ENCODE measurements at regions not wholly inside any gene's neighbourhood (a gene's known extent, or its start where the extent isn't known, plus 50 kb on each side); places are given as distances from the start of the nearest gene placed in this dataset.

DNA sequence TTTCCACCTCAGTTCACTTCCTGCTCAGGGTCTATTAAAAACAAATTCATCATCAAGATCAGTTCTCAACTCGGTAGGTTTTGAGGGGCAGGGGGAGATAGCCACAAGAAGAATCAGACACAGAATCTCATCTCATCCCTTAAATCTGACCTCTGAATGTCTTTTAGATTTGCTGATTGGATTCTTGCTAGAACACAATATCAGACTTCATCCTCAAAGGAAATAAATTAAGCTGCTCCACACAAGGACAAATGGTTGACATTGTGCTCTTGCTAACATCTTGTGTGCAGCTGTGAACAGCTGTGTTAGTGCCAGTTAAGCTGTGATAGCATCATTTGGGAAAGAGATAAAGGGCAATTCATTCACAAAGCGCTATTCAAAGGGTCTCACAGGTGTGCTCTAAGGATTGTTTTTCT is 184.0 kb upstream of the ADAMTS9 start:
- intact Hi-C loops (cut with DNase I; ENCODE audit: low total_unique reads) (no loop called here), in situ Hi-C loops (cut with MboI; ENCODE audit: low pct_ligation_motif_present in 1 of 4, low pct_unique_long_range_greater_than_20kb in 1 of 4, low sequenced_read_pairs in 3 of 4) (no loop called here)
- Histone ChIP-seq H3K4me1 (peaks cover 4 to 12% (median 11%) of the 10 kb centered on the region in 4 donors), H3K36me3 (no peaks in the 10 kb centered on the region), H3K4me3 (no peak overlapping the region), H3K9me3 (peaks cover 3 to 5% of the 10 kb centered on the region in 2 donors), H3K27ac (no peak overlapping the region), H3K27me3 (no peaks in the 10 kb centered on the region)
- WGBS, 2 donors (ENCODE audit: low coverage in 1 of 2) = 62 to 78% methylated on average over 2 of the region's 2 CpGs
- TF ChIP-seq EP300 (IDR thresholded peaks at IDR 0.05; ENCODE audit: low read depth) (no peak), POLR2A (IDR thresholded peaks at IDR 0.05) (no peak), POLR2AphosphoS5 (IDR thresholded peaks at IDR 0.05) (no peak)
- TF ChIP-seq, protein P1, sequence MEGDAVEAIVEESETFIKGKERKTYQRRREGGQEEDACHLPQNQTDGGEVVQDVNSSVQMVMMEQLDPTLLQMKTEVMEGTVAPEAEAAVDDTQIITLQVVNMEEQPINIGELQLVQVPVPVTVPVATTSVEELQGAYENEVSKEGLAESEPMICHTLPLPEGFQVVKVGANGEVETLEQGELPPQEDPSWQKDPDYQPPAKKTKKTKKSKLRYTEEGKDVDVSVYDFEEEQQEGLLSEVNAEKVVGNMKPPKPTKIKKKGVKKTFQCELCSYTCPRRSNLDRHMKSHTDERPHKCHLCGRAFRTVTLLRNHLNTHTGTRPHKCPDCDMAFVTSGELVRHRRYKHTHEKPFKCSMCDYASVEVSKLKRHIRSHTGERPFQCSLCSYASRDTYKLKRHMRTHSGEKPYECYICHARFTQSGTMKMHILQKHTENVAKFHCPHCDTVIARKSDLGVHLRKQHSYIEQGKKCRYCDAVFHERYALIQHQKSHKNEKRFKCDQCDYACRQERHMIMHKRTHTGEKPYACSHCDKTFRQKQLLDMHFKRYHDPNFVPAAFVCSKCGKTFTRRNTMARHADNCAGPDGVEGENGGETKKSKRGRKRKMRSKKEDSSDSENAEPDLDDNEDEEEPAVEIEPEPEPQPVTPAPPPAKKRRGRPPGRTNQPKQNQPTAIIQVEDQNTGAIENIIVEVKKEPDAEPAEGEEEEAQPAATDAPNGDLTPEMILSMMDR (IDR thresholded peaks at IDR 0.05) = no peak
- no peak for DNase-seq

DNA sequence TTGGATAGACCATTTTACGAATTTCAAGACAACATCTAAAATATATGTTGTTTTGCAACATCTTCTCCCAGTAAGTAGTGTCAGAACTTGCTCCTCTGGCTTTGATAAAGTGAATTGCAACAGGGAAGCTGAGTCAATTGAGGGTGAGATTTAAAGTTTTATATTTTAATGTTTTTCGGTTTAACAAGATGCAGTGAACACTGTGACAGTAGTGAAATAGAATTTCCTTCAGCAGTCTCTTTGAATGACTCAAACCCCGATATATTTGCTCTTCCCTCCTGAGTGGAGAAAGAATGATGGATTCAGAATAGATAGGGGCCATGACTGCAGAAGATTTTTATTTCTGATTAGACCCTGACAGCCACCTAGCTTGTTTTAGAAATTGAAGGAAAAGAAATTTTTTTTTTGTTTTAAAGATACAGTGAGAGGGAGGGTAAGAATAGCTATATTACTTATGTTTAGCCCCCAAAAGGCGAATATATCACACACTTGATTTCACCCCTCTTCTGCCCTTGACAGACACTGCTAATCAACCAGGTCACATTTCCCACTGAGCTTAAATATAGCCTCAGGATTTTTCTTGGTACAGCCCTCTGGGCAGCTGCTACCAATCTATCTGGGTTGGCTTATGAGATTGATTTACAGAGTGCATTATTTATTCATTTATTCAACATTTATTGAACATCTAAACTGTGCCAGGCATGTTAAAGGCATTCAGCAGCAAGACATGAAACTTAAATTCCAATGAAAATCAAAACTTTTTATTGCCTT is 183.3 kb upstream of the ADAMTS9 start:
- H3K36me3 ChIP-seq = no peaks in the 10 kb centered on the region
- no peak overlapping the region for H3K27ac ChIP-seq
- TF ChIP-seq POLR2AphosphoS5 (IDR thresholded peaks at IDR 0.05) (no peak), POLR2A (IDR thresholded peaks at IDR 0.05) (no peak), EP300 (IDR thresholded peaks at IDR 0.05; ENCODE audit: low read depth) (no peak)
- TF ChIP-seq, protein P1 (IDR thresholded peaks at IDR 0.05) = no peak
- peaks cover 3 to 5% of the 10 kb centered on the region in 2 donors for H3K9me3 ChIP-seq
- H3K4me3 ChIP-seq = no peak overlapping the region
- peaks cover 10 to 20% (median 17%) of the 10 kb centered on the region in 4 donors for H3K4me1 ChIP-seq
- no peaks in the 10 kb centered on the region for H3K27me3 ChIP-seq
- in situ Hi-C loops (cut with MboI; ENCODE audit: low pct_ligation_motif_present in 1 of 4, low pct_unique_long_range_greater_than_20kb in 1 of 4, low sequenced_read_pairs in 3 of 4) (no loop called here), intact Hi-C loops (cut with DNase I; ENCODE audit: low total_unique reads) (no loop called here)
- no peak for DNase-seq
- 76 to 87% methylated on average over 4 of the region's 4 CpGs for WGBS, 2 donors (ENCODE audit: low coverage in 1 of 2)

DNA sequence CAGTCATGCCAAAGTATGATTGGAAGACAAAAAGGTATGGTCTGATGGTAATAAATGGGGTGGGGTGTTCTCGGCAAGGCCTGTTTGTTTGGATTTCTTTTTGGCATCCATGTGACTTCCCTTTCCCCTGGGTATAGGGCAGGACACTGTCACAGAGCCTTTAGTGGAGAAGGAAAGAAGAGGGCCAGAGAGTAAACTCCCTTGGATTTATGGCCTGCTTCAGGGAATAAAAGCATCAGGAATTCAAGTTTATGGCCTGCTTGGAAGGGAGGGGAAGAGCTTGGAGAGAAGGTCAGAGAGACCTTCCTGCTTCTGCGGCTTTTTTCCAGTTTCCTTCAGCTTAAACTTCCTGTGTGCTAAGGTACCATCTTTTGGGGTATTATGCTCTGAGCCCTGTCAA is 179.4 kb upstream of the ADAMTS9 start:
- intact Hi-C loops (cut with DNase I; ENCODE audit: low total_unique reads) (no loop called here), in situ Hi-C loops (cut with MboI; ENCODE audit: low pct_ligation_motif_present in 1 of 4, low pct_unique_long_range_greater_than_20kb in 1 of 4, low sequenced_read_pairs in 3 of 4) (no loop called here)
- TF ChIP-seq POLR2AphosphoS5 (IDR thresholded peaks at IDR 0.05) = peak in 1 of 3 donors; percentile 26
- TF ChIP-seq, protein P1 (IDR thresholded peaks at IDR 0.05) = no peak
- Histone ChIP-seq H3K4me1 (peaks cover 10 to 24% (median 18%) of the 10 kb centered on the region in 4 donors), H3K9me3 (peaks cover 3 to 5% of the 10 kb centered on the region in 2 donors), H3K4me3 (no peak overlapping the region), H3K27ac (peak overlapping the region; percentile 24 to 65 (median 48)), H3K36me3 (no peaks in the 10 kb centered on the region), H3K27me3 (no peaks in the 10 kb centered on the region)
- WGBS, 2 donors (ENCODE audit: low coverage in 1 of 2) = 38 to 57% methylated on average over 2 of the region's 2 CpGs
- peak; percentile 19 for DNase-seq

DNA sequence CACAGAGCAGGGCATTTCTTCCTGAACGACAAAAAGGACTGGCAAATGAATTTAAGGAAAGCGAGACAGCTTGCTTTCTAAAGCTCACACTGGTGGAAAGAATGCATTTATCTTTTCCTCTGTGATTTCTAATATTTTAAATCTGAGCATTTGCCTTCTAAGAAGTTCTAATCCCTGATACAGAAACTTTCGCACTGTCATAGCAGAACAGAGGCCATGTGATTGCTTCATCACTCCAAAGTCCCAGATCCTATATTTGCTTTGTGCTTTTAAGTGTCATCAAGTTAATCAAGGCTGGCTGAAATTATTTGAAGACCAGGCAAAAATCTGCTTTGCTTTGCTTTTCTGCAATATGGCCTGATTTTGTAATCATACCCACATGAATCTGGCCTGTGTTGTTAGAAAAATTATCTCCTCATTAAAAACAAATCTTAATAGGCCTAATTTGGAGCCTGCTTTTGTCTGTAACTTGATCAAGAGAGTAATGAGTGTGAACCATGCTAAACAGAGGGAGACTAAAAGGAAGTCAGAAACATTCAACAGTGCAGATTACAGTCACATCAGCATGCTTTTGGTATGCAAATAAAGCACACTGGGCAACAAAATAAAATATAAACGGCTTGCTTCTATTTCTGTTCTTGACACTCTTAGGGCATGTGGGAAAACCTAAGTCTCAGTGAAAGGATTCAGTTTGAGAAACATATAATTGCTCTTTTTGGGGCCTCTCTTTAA is 178.2 kb upstream of the ADAMTS9 start:
- intact Hi-C loops (cut with DNase I; ENCODE audit: low total_unique reads) = no loop called here
- Histone ChIP-seq H3K4me1 (peaks cover 10 to 24% (median 18%) of the 10 kb centered on the region in 4 donors), H3K36me3 (no peaks in the 10 kb centered on the region), H3K27ac (no peak overlapping the region), H3K9me3 (peaks cover 3 to 5% of the 10 kb centered on the region in 2 donors), H3K27me3 (no peaks in the 10 kb centered on the region), H3K4me3 (no peak overlapping the region)
- TF ChIP-seq POLR2A (IDR thresholded peaks at IDR 0.05) (no peak), POLR2AphosphoS5 (IDR thresholded peaks at IDR 0.05) (no peak), EP300 (IDR thresholded peaks at IDR 0.05; ENCODE audit: low read depth) (no peak)
- TF ChIP-seq, protein P1 (IDR thresholded peaks at IDR 0.05) = no peak
- DNase-seq = no peak
- WGBS, 2 donors (ENCODE audit: low coverage in 1 of 2) = 57 to 58% methylated on average over 4 of the region's 4 CpGs
- in situ Hi-C loops (cut with MboI; ENCODE audit: low pct_ligation_motif_present in 1 of 4, low pct_unique_long_range_greater_than_20kb in 1 of 4, low sequenced_read_pairs in 3 of 4) = no loop called here

Data from transverse colon (tissue), 4 donors.